HAP-1 (cell line): ENCODE measurements at regions not wholly inside any gene's neighbourhood (a gene's known extent, or its start where the extent isn't known, plus 50 kb on each side); places are given as distances from the start of the nearest gene placed in this dataset.
"Not testable (repeated sequence)": the region's sequence is repeated elsewhere in the genome, so short reads cannot be mapped to it uniquely, and the experiment has no call there.

Experiments
- DNase-seq, 2 experiments: peaks; one replicate each; pipeline ENCODE4 v3.0.0-alpha.2; 2016 to 2020; ENCODE audit warnings: low spot score in 2 of 2
- H3K27me3 ChIP-seq: fragments of 250-450 bp; sonication (Bioruptor Pico); 2 replicates; pipeline ENCODE4 v1.5.1; 2020; ENCODE audit warnings: low read depth, mild to moderate bottlenecking, moderate library complexity
- H3K36me3 ChIP-seq: fragments of 250-450 bp; sonication (Bioruptor Pico); replicated peaks from 2 replicates; pipeline ENCODE4 v1.5.1; 2020; ENCODE audit warnings: mild to moderate bottlenecking
- H3K4me1 ChIP-seq: fragments of 250-450 bp; sonication (Bioruptor Pico); 2 replicates; pipeline ENCODE4 v1.5.1; 2020; ENCODE audit warnings: mild to moderate bottlenecking
- H3K4me3 ChIP-seq: fragments of 250-450 bp; sonication (Bioruptor Pico); 2 replicates; pipeline ENCODE4 v1.5.1; 2020; ENCODE audit warnings: mild to moderate bottlenecking, moderate library complexity
- H3K9me3 ChIP-seq: fragments of 250-450 bp; sonication (Bioruptor Pico); 2 replicates; pipeline ENCODE4 v1.5.1; 2020; ENCODE audit warnings: mild to moderate bottlenecking, moderate library complexity
- in situ Hi-C: fragments of 300-500 bp; cut with MboI; formaldehyde crosslinking; loops from 3 replicates; pipeline ENCODE4 v1.14.3; 2020; ENCODE audit warnings: low sequenced_read_pairs, inconsistent platforms, mixed read lengths

DNA sequence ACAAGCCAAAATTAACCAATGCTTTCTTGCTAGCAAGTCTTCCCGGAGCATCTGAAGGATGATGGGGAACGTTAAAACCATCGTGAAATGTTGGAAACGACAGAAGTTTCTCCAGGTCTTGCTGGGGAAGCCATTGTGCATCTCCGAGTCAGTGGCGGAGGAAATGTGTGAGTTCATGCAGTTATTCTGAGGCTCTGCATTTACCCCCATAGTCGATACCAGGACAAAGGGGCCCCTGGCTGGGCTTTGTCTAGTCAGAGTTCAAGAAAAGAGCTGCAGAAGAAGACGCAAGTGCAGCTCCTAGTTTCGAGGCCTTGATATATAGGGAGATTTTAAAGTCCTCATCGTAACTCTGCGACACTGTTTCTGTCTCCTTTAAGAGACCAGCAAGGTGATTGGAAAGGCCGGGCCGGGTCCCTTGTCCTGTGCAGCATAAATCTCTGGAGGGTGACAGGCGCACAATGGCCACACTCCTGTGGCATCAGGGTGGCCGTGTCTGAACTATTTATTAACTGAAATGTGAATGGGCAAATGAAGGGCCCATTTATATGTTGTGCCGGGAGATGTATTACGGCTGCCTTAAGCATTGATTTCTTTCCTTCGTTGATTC, 172.0 kb downstream of the TEX29 start:
- no peaks in the 10 kb centered on the region for H3K9me3 ChIP-seq
- H3K27me3 ChIP-seq, result no peaks in the 10 kb centered on the region
- H3K36me3 ChIP-seq, result no peaks in the 10 kb centered on the region
- in situ Hi-C loops, result no loop called here
- no peaks in the 10 kb centered on the region for H3K4me1 ChIP-seq
- no peak for DNase-seq
- H3K4me3 ChIP-seq, result no peak overlapping the region

GRCh38 chr13:111492958-111493357, 172.5 kb downstream of the TEX29 start:
- DNase-seq, result no peak
- Histone ChIP-seq H3K9me3 (no peaks in the 10 kb centered on the region), H3K4me1 (no peaks in the 10 kb centered on the region), H3K27me3 (no peaks in the 10 kb centered on the region), H3K36me3 (no peaks in the 10 kb centered on the region), H3K4me3 (no peak overlapping the region)
- in situ Hi-C loops, result no loop called here

DNA sequence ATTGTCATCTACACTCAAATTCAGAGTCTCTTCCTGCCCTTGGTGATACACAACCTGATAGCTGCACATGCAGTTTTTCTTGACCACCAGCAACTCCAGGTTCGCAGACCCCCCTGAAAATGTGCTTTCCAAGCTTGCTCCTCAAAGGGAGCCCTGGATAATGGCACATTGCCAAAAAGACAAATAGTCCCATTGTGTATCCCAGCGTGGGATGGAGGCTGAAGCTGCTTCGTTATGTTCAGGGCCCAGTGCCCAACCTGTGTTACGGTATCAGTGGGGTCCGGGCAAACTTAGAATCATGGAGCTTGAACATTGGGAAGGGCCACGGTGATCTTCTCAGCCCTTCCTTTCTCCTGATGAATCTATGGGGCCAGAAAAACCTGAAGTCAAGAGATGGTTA, 173.0 kb downstream of the TEX29 start:
- Histone ChIP-seq H3K4me3 (no peak overlapping the region), H3K9me3 (no peaks in the 10 kb centered on the region), H3K36me3 (no peaks in the 10 kb centered on the region), H3K27me3 (no peaks in the 10 kb centered on the region), H3K4me1 (no peaks in the 10 kb centered on the region)
- DNase-seq, result no peak
- in situ Hi-C loops, result no loop called here

- no peak for DNase-seq
- Histone ChIP-seq H3K4me3 (no peak overlapping the region), H3K27me3 (no peaks in the 10 kb centered on the region), H3K36me3 (no peaks in the 10 kb centered on the region), H3K9me3 (no peaks in the 10 kb centered on the region), H3K4me1 (no peaks in the 10 kb centered on the region)
- in situ Hi-C loops, result no loop called here
These were observed 174.2 kb downstream of the TEX29 start for GRCh38 chr13:111494641-111495040.

GRCh38 chr13:111501596-111502535, 181.4 kb downstream of the TEX29 start:
- H3K27me3 ChIP-seq, DNase-seq, H3K4me3 ChIP-seq, H3K36me3 ChIP-seq, in situ Hi-C loops, H3K9me3 ChIP-seq, H3K4me1 ChIP-seq: not testable (repeated sequence)

DNA sequence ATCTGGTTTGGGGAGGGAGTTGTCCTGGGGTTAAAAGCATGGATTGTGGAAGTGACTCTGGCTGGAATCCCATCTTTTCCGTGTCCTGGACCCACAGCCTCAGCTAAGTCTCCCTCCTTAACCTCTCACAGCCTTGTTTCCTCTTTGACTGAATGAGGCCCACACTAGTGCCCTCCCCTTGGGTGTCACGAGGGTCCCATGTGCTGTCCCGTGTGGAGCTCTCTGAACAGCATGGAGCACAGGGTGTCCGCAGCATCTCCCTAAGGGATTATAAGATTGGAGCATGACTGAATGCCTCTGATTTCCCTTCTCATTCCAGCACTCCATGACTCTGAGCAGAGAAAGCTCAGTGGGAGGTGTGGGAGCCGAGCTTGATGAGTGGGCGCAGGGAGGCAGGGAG, 182.5 kb downstream of the TEX29 start:
- H3K4me1 ChIP-seq, result no peaks in the 10 kb centered on the region
- no peaks in the 10 kb centered on the region for H3K27me3 ChIP-seq
- no peak for DNase-seq
- H3K4me3 ChIP-seq, result no peak overlapping the region
- in situ Hi-C loops, result no loop called here
- H3K9me3 ChIP-seq, result no peaks in the 10 kb centered on the region
- H3K36me3 ChIP-seq, result no peaks in the 10 kb centered on the region

- H3K9me3 ChIP-seq, result no peaks in the 10 kb centered on the region
- H3K4me1 ChIP-seq, result no peaks in the 10 kb centered on the region
- H3K27me3 ChIP-seq, result no peaks in the 10 kb centered on the region
- no peaks in the 10 kb centered on the region for H3K36me3 ChIP-seq
- DNase-seq, result no peak
- in situ Hi-C loops, result no loop called here
- no peak overlapping the region for H3K4me3 ChIP-seq
These were observed 182.9 kb downstream of the TEX29 start for GRCh38 chr13:111503376-111503775.

- Histone ChIP-seq H3K9me3 (no peaks in the 10 kb centered on the region), H3K27me3 (no peaks in the 10 kb centered on the region), H3K4me3 (no peak overlapping the region), H3K36me3 (no peaks in the 10 kb centered on the region), H3K4me1 (no peaks in the 10 kb centered on the region)
- in situ Hi-C loops, result no loop called here
- no peak for DNase-seq
These were observed 183.7 kb downstream of the TEX29 start for GRCh38 chr13:111503905-111504695.

DNA sequence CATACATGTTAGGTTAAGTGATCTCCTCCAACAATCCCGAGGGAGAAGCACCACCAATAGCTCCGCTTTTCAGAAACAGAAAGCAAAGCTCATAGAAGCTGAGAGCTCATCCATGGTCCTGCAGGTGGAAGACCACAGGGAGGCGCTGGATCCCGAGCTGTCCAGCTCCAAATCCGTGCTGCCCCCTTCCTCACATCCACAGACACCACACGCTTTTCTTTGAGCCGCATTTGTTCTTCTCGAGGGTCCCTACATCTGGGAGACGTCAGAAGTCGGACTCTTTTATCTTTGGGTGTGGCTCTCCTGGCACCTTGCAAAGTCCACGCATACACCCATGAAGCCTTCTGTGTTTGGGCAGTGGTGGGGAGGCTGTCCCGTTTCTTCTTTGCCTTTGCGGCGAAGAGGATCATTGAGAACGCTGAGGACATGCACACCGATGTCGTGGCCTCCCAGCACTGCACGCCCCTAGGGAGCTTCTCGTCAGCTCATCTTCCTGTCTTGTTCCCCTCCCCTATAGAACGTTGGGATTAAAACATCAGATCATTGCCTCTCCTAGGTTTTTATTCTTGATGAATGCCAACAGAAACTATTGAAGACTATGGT, 184.8 kb downstream of the TEX29 start:
- DNase-seq, result peak; percentile 15 to 58
- no peaks in the 10 kb centered on the region for H3K9me3 ChIP-seq

DNA sequence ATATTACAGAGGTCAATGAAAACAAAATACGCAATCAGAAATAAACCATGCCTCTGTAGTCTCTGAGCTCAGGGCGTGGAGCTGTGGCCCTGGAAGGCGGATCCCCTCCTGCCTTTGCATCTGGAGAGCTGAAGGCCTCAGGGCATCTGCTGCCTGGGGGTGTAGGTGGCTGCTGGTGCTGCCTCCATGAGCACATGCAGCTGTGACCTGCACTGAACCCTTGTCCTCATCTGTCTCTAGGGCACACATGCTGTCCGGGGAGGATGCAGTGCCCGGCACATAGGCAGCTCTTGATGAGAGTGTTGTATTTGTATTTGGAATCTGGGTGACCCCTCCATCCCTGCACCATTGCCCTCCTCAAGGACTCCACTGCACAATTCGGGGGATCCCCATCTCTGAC, 185.7 kb downstream of the TEX29 start:
- DNase-seq, result no peak
- Histone ChIP-seq H3K4me3 (no peak overlapping the region), H3K27me3 (0 out of 2 replicates have a peak, but pooled peaks cover 3% of the 10 kb centered on the region), H3K36me3 (no peaks in the 10 kb centered on the region), H3K9me3 (no peaks in the 10 kb centered on the region), H3K4me1 (no peaks in the 10 kb centered on the region)
- in situ Hi-C loops, result no loop called here

More for the DNA sequence above, 184.8 kb downstream of the TEX29 start:
- Histone ChIP-seq H3K36me3 (no peaks in the 10 kb centered on the region), H3K4me3 (no peak overlapping the region), H3K4me1 (no peaks in the 10 kb centered on the region), H3K27me3 (0 out of 2 replicates have a peak, but pooled peaks cover 3% of the 10 kb centered on the region)
- in situ Hi-C loops, result no loop called here

DNA sequence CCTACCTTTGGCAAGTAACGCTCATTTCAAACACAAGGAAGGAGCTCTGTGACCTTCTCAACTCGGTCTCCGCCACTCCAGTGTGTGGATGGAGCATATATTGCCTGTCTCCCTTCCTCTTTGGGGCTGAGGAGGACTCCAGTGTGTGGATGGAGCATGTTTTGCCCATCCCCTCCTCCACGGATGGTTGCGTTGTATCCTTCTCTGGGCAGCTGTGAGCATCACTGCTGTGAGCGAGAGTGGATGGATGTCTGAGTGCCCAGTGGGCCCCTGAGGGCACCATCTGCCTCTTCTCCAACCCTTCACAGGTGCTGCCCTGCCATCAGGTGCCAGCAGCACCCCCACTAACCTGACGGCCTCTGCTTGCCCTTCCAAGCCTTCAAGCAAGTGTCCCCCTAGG, 186.2 kb downstream of the TEX29 start:
- Histone ChIP-seq H3K36me3 (no peaks in the 10 kb centered on the region), H3K4me1 (no peaks in the 10 kb centered on the region), H3K27me3 (0 out of 2 replicates have a peak, but pooled peaks cover 3% of the 10 kb centered on the region), H3K4me3 (no peak overlapping the region), H3K9me3 (no peaks in the 10 kb centered on the region)
- in situ Hi-C loops, result no loop called here
- no peak for DNase-seq

- in situ Hi-C loops, result no loop called here
- Histone ChIP-seq H3K4me1 (no peaks in the 10 kb centered on the region), H3K4me3 (no peak overlapping the region), H3K9me3 (no peaks in the 10 kb centered on the region), H3K36me3 (no peaks in the 10 kb centered on the region), H3K27me3 (0 out of 2 replicates have a peak, but pooled peaks cover 3% of the 10 kb centered on the region)
- no peak for DNase-seq
These were observed 187.9 kb downstream of the TEX29 start for GRCh38 chr13:111508164-111508870.

GRCh38 chr13:111508902-111509509, 188.6 kb downstream of the TEX29 start:
- no peaks in the 10 kb centered on the region for H3K36me3 ChIP-seq
- 0 out of 2 replicates have a peak, but pooled peaks cover 3% of the 10 kb centered on the region for H3K27me3 ChIP-seq
- in situ Hi-C loops, result no loop called here
- H3K4me3 ChIP-seq, result no peak overlapping the region
- H3K9me3 ChIP-seq, result no peaks in the 10 kb centered on the region
- H3K4me1 ChIP-seq, result no peaks in the 10 kb centered on the region
- no peak for DNase-seq
